H9 (cell line): ENCODE measurements at regions not wholly inside any gene's neighbourhood (a gene's known extent, or its start where the extent isn't known, plus 50 kb on each side); places are given as distances from the start of the nearest gene placed in this dataset.

Experiments used
- DNase-seq: peaks from one replicate; pipeline ENCODE4 v3.0.0-alpha.2; 2017
- H2AFZ ChIP-seq: one replicate; pipeline ENCODE4 v1.6.1; 2013; ENCODE audit warnings: mild to moderate bottlenecking, low read length, control low read depth, moderate library complexity
- H2AK5ac ChIP-seq: 2 replicates; pipeline ENCODE4 v1.6.1; 2013; ENCODE audit warnings: low read length, control low read depth, mixed read lengths; ENCODE audit not compliant: insufficient read length
- H2BK120ac ChIP-seq: one replicate; pipeline ENCODE4 v1.6.1; 2013; ENCODE audit warnings: low read depth, mild to moderate bottlenecking, low read length, control low read depth, inconsistent platforms; ENCODE audit not compliant: poor library complexity, severe bottlenecking
- H2BK12ac ChIP-seq: 2 replicates; pipeline ENCODE4 v1.6.1; 2013; ENCODE audit warnings: low read length, control low read depth, mixed read lengths, low read depth; ENCODE audit not compliant: insufficient read length
- H2BK15ac ChIP-seq: 2 replicates; pipeline ENCODE4 v1.6.1; 2013; ENCODE audit warnings: low read depth, low read length, control low read depth
- H2BK20ac ChIP-seq: one replicate; pipeline ENCODE4 v1.6.1; 2013; ENCODE audit warnings: low read depth, mild to moderate bottlenecking, low read length, control low read depth, inconsistent platforms; ENCODE audit not compliant: poor library complexity, severe bottlenecking
- H2BK5ac ChIP-seq: 2 replicates; pipeline ENCODE4 v1.6.1; 2013; ENCODE audit warnings: low read length, control low read depth, mixed read lengths; ENCODE audit not compliant: insufficient read length
- H3K14ac ChIP-seq: 2 replicates; pipeline ENCODE4 v1.6.1; 2013; ENCODE audit warnings: low read length, control low read depth; ENCODE audit not compliant: insufficient read depth
- H3K18ac ChIP-seq: 2 replicates; pipeline ENCODE4 v1.6.1; 2013; ENCODE audit warnings: low read depth, mild to moderate bottlenecking, mixed read lengths, low read length, control low read depth; ENCODE audit not compliant: insufficient read length
- H3K23ac ChIP-seq: 2 replicates; pipeline ENCODE4 v1.6.1; 2013; ENCODE audit warnings: low read length, control low read depth, mixed read lengths, low read depth; ENCODE audit not compliant: insufficient read length
- H3K23me2 ChIP-seq: 2 replicates; pipeline ENCODE4 v1.6.1; 2013; ENCODE audit warnings: low read depth, mild to moderate bottlenecking, mixed read lengths, low read length, control low read depth; ENCODE audit not compliant: insufficient read length, poor library complexity, severe bottlenecking
- H3K27ac ChIP-seq: 2 replicates; pipeline ENCODE4 v1.5.1; 2013; ENCODE audit warnings: low read length, control low read depth, mixed read lengths, low read depth; ENCODE audit not compliant: insufficient read length
- H3K27me3 ChIP-seq: 2 replicates; pipeline ENCODE4 v1.6.1; 2013; ENCODE audit warnings: low read length, control low read depth, inconsistent platforms; ENCODE audit not compliant: insufficient read depth
- H3K4ac ChIP-seq: 2 replicates; pipeline ENCODE4 v1.6.1; 2013; ENCODE audit warnings: low read depth, mild to moderate bottlenecking, control low read depth, inconsistent platforms, low read length, moderate library complexity
- H3K4me1 ChIP-seq: 2 replicates; pipeline ENCODE4 v1.6.1; 2013; ENCODE audit warnings: low read length, control low read depth, inconsistent platforms; ENCODE audit not compliant: insufficient read depth
- H3K4me2 ChIP-seq: 2 replicates; pipeline ENCODE4 v1.6.1; 2013; ENCODE audit warnings: low read length, control low read depth, mixed read lengths; ENCODE audit not compliant: insufficient read length, insufficient read depth
- H3K56ac ChIP-seq: 2 replicates; pipeline ENCODE4 v1.6.1; 2013; ENCODE audit warnings: low read depth, mild to moderate bottlenecking, mixed read lengths, low read length, control low read depth; ENCODE audit not compliant: insufficient read length
- H3K79me1 ChIP-seq: 2 replicates; pipeline ENCODE4 v1.6.1; 2013; ENCODE audit warnings: low read depth, mild to moderate bottlenecking, moderate library complexity, low read length, control low read depth, inconsistent platforms; ENCODE audit not compliant: insufficient read depth, poor library complexity, severe bottlenecking
- H3K79me2 ChIP-seq: 2 replicates; pipeline ENCODE4 v1.6.1; 2013; ENCODE audit warnings: low read length, control low read depth, inconsistent platforms; ENCODE audit not compliant: insufficient read depth
- H3K9ac ChIP-seq: 2 replicates; pipeline ENCODE4 v1.6.1; 2013; ENCODE audit warnings: low read length, control low read depth, mixed read lengths; ENCODE audit not compliant: insufficient read length; ENCODE audit errors: extremely low read depth
- H3K9me3 ChIP-seq: one replicate; pipeline ENCODE4 v1.6.1; 2013; ENCODE audit warnings: low read depth, low read length, inconsistent platforms; ENCODE audit not compliant: control insufficient read depth
- H3T11ph ChIP-seq: one replicate; pipeline ENCODE4 v1.6.1; 2013; ENCODE audit warnings: mild to moderate bottlenecking, low read length, control low read depth, inconsistent platforms
- H4K20me1 ChIP-seq: one replicate; pipeline ENCODE4 v1.6.1; 2013; ENCODE audit not compliant: control insufficient read depth, insufficient read length, insufficient read depth
- H4K5ac ChIP-seq: 2 replicates; pipeline ENCODE4 v1.6.1; 2013; ENCODE audit warnings: low read depth, mild to moderate bottlenecking, mixed read lengths, low read length, control low read depth; ENCODE audit not compliant: insufficient read length
- H4K8ac ChIP-seq: replicated peaks from 2 replicates; pipeline ENCODE4 v1.6.1; 2013; ENCODE audit warnings: low read length, control low read depth, mixed read lengths, low read depth; ENCODE audit not compliant: insufficient read length
- H4K91ac ChIP-seq: 2 replicates; pipeline ENCODE4 v1.6.1; 2013; ENCODE audit warnings: low read depth, mild to moderate bottlenecking, moderate library complexity, mixed read lengths, low read length, control low read depth; ENCODE audit not compliant: insufficient read length
- H3K27ac Mint-ChIP-seq, 3 experiments: 2 replicates in 2 of 3; 3 replicates in 1 of 3; pipeline ENCODE4 v1.8.0; 2020 to 2021; ENCODE audit warnings: mixed read lengths in 3 of 3, mild to moderate bottlenecking in 1 of 3, moderate library complexity in 1 of 3
- H3K27me3 Mint-ChIP-seq: 2 replicates; pipeline ENCODE4 v1.8.0; 2021; ENCODE audit warnings: low read depth, mild to moderate bottlenecking, moderate library complexity, mixed read lengths
- H3K36me3 Mint-ChIP-seq, 3 experiments: 2 replicates in 2 of 3; 3 replicates in 1 of 3; pipeline ENCODE4 v1.8.0; 2020 to 2021; ENCODE audit warnings: low read depth in 3 of 3, mixed read lengths in 3 of 3; ENCODE audit not compliant: insufficient read depth in 1 of 3
- H3K4me1 Mint-ChIP-seq, 2 experiments: 2 replicates each; pipeline ENCODE4 v1.8.0; 2020; ENCODE audit warnings: mixed read lengths in 2 of 2
- H3K4me3 Mint-ChIP-seq, 2 experiments: 2 replicates in 1 of 2; 3 replicates in 1 of 2; pipeline ENCODE4 v1.8.0; 2020 to 2021; ENCODE audit warnings: mild to moderate bottlenecking in 2 of 2, mixed read lengths in 2 of 2, moderate library complexity in 1 of 2
- H3K9me3 Mint-ChIP-seq, 2 experiments: 2 replicates in 1 of 2; 3 replicates in 1 of 2; pipeline ENCODE4 v1.8.0; 2020; ENCODE audit warnings: mild to moderate bottlenecking in 2 of 2, mixed read lengths in 2 of 2, moderate library complexity in 1 of 2
- TF ChIP-seq, protein P1 (sequence below): fragments of 200-600 bp; sonication (generic); conservative IDR thresholded peaks from 3 replicates; pipeline ENCODE4 v1.8.0; 2021; ENCODE audit warnings: antibody characterized with exemption, mild to moderate bottlenecking

DNA sequence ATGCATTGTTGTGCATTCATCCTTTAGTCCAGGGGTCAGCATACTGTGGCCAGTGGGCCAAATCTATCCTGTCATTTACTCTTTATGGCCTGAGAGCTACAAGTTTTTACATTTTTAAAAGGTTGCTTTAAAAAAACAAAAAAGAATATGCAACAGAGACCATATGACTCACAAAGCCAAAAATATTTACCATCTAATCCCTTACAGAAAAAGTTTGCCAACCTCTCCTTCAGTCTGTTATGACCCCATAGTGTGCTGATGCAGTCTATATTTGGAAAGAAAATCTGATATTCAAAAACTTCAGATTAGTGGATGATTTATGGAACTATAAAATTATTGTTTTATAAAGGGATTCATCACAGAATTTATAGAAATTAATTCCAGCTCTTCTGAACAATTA lies 237.5 kb upstream of the IL12A start:
- Histone ChIP-seq H2BK5ac (no peak overlapping the region), H3K4ac (no peak overlapping the region), H4K8ac (no peak overlapping the region), H3K23ac (no peak overlapping the region), H3K79me1 (no peaks in the 10 kb centered on the region), H2BK120ac (no peak overlapping the region), H3K27ac (no peak overlapping the region), H4K20me1 (no peaks in the 10 kb centered on the region), H3K4me1 (no peaks in the 10 kb centered on the region), H3K4me2 (no peak overlapping the region), H3K14ac (no peak overlapping the region), H3T11ph (no peak overlapping the region), H2BK12ac (no peak overlapping the region), H4K5ac (no peak overlapping the region), H2BK15ac (no peak overlapping the region), H3K9me3 (no peaks in the 10 kb centered on the region), H3K56ac (no peak overlapping the region), H3K9ac (no peak overlapping the region), H2AK5ac (no peak overlapping the region), H3K79me2 (no peaks in the 10 kb centered on the region), H4K91ac (no peak overlapping the region), H2AFZ (no peak overlapping the region), H3K18ac (no peak overlapping the region), H3K23me2 (no peaks in the 10 kb centered on the region), H3K27me3 (no peaks in the 10 kb centered on the region), H2BK20ac (no peak overlapping the region)
- H3K9me3 Mint-ChIP-seq = peaks cover 18% of the 10 kb centered on the region in 2 experiments
- TF ChIP-seq, protein P1, sequence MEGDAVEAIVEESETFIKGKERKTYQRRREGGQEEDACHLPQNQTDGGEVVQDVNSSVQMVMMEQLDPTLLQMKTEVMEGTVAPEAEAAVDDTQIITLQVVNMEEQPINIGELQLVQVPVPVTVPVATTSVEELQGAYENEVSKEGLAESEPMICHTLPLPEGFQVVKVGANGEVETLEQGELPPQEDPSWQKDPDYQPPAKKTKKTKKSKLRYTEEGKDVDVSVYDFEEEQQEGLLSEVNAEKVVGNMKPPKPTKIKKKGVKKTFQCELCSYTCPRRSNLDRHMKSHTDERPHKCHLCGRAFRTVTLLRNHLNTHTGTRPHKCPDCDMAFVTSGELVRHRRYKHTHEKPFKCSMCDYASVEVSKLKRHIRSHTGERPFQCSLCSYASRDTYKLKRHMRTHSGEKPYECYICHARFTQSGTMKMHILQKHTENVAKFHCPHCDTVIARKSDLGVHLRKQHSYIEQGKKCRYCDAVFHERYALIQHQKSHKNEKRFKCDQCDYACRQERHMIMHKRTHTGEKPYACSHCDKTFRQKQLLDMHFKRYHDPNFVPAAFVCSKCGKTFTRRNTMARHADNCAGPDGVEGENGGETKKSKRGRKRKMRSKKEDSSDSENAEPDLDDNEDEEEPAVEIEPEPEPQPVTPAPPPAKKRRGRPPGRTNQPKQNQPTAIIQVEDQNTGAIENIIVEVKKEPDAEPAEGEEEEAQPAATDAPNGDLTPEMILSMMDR = no peak
- no peaks in the 10 kb centered on the region for H3K4me1 Mint-ChIP-seq
- no peak overlapping the region for H3K4me3 Mint-ChIP-seq
- H3K27ac Mint-ChIP-seq = no peak overlapping the region
- DNase-seq = no peak
- peaks cover 15 to 18% (median 17%) of the 10 kb centered on the region in 3 experiments for H3K36me3 Mint-ChIP-seq
- H3K27me3 Mint-ChIP-seq = peaks cover 2% of the 10 kb centered on the region; the same call in 1 of the 2 replicates
